ENCODE measurements at regions not wholly inside any gene's neighbourhood (a gene's known extent, or its start where the extent isn't known, plus 50 kb on each side); places are given as distances from the start of the nearest gene placed in this dataset.

DNA sequence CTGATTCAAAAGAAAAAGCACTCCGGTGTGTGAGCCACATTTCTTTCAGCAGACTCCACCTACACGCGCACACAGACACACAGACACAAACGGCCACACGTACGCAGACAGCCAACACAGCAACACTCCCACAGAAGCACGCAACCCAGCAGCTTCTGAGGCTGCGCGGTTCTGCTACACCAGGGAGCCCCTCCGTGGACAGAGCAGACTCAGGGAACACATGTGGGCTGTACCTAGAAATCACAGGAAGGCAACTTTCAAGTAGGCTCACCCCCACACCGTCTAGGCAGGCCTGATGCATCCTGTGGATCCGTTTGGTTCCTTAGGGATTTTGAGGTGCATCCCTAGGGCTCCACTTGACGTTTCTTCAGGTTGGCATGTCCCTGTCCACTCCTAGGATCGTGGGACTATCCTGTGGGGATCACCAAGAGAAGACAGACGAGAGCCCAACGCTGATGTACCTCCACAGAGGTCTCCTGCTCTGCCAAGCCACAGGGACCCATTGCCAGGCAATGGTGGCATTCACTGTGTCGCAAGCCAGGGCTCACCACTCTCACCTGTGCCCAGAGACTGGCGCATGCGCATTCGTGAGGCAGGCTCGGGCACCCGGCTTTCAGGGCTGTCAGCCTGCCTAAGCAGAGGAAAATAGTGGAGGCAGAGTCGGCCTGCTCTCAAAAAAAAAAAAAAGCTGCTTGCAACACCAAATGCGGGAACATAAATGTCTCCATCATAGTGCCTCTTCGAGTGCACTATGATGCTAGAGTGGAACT, 2333.3 kb downstream of the TP53TG3F start:
- H2BK15ac ChIP-seq (ENCODE audit: low read depth, low read length) = no peak overlapping the region
- H3K9me3 ChIP-seq (ENCODE audit: control insufficient read depth, low read depth, low read length) = peaks cover 100% of the 10 kb centered on the region
- Mint-ChIP-seq H3K36me3 (ENCODE audit: insufficient read depth in 1 of 3, low read depth in 3 of 3) (peaks cover 4 to 26% (median 9%) of the 10 kb centered on the region in 3 experiments; a peak in 6 of 7 replicates), H3K4me1 (no peaks in the 10 kb centered on the region), H3K4me3 (no peak overlapping the region), H3K27ac (no peak overlapping the region), H3K27me3 (ENCODE audit: low read depth) (peaks cover 2% of the 10 kb centered on the region; the same call in 1 of the 2 replicates), H3K9me3 (peaks cover 98% of the 10 kb centered on the region in 2 experiments)
- TF ChIP-seq, protein P1, sequence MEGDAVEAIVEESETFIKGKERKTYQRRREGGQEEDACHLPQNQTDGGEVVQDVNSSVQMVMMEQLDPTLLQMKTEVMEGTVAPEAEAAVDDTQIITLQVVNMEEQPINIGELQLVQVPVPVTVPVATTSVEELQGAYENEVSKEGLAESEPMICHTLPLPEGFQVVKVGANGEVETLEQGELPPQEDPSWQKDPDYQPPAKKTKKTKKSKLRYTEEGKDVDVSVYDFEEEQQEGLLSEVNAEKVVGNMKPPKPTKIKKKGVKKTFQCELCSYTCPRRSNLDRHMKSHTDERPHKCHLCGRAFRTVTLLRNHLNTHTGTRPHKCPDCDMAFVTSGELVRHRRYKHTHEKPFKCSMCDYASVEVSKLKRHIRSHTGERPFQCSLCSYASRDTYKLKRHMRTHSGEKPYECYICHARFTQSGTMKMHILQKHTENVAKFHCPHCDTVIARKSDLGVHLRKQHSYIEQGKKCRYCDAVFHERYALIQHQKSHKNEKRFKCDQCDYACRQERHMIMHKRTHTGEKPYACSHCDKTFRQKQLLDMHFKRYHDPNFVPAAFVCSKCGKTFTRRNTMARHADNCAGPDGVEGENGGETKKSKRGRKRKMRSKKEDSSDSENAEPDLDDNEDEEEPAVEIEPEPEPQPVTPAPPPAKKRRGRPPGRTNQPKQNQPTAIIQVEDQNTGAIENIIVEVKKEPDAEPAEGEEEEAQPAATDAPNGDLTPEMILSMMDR (conservative IDR thresholded peaks at IDR 0.05) = no peak
- no peaks in the 10 kb centered on the region for H4K20me1 ChIP-seq (ENCODE audit: control insufficient read depth, insufficient read depth, insufficient read length)
- no peak overlapping the region for H4K91ac ChIP-seq (ENCODE audit: insufficient read length, low read depth, low read length)
- H3K23me2 ChIP-seq (ENCODE audit: insufficient read length, low read depth, low read length, poor library complexity, severe bottlenecking) = no peaks in the 10 kb centered on the region
- H2AFZ ChIP-seq (ENCODE audit: low read length) = no peak overlapping the region
- no peak overlapping the region for H2BK20ac ChIP-seq (ENCODE audit: low read depth, low read length, poor library complexity, severe bottlenecking)
- no peak overlapping the region for H2BK5ac ChIP-seq (ENCODE audit: insufficient read length, low read length)
- H3K4ac ChIP-seq (ENCODE audit: low read depth, low read length) = no peak overlapping the region
- no peak overlapping the region for H3K56ac ChIP-seq (ENCODE audit: insufficient read length, low read depth, low read length)
- no peak for DNase-seq
- H3K4me2 ChIP-seq (ENCODE audit: insufficient read depth, insufficient read length, low read length) = no peak overlapping the region
- H3K27me3 ChIP-seq (ENCODE audit: insufficient read depth, low read length) = no peaks in the 10 kb centered on the region
- no peak overlapping the region for H3K14ac ChIP-seq (ENCODE audit: insufficient read depth, low read length)
- no peak overlapping the region for H2AK5ac ChIP-seq (ENCODE audit: insufficient read length, low read length)
- WGBS (ENCODE audit: extremely low coverage, insufficient read length, low lambda C conversion rate) = no CpG with 5 or more reads among the region's 25 CpGs
- H3K18ac ChIP-seq (ENCODE audit: insufficient read length, low read depth, low read length) = no peak overlapping the region
- no peak overlapping the region for H3K9ac ChIP-seq (ENCODE audit: extremely low read depth, insufficient read length, low read length)
- H3K79me1 ChIP-seq (ENCODE audit: insufficient read depth, low read depth, low read length, poor library complexity, severe bottlenecking) = no peaks in the 10 kb centered on the region
- H2BK12ac ChIP-seq (ENCODE audit: insufficient read length, low read depth, low read length) = no peak overlapping the region
- no peak overlapping the region for H4K5ac ChIP-seq (ENCODE audit: insufficient read length, low read depth, low read length)
- H3K27ac ChIP-seq (ENCODE audit: insufficient read length, low read depth, low read length) = no peak overlapping the region
- H3K79me2 ChIP-seq (ENCODE audit: insufficient read depth, low read length) = no peaks in the 10 kb centered on the region
- H4K8ac ChIP-seq (replicated peaks; ENCODE audit: insufficient read length, low read depth, low read length) = no peak overlapping the region
- H3T11ph ChIP-seq (ENCODE audit: low read length) = no peak overlapping the region
- H3K4me1 ChIP-seq (ENCODE audit: insufficient read depth, low read length) = no peaks in the 10 kb centered on the region
- H2BK120ac ChIP-seq (ENCODE audit: low read depth, low read length, poor library complexity, severe bottlenecking) = no peak overlapping the region
- H3K23ac ChIP-seq (ENCODE audit: insufficient read length, low read depth, low read length) = no peak overlapping the region

Data from H9 (cell line).